NB4 (cell line): ENCODE measurements at regions not wholly inside any gene's neighbourhood (a gene's known extent, or its start where the extent isn't known, plus 50 kb on each side); places are given as distances from the start of the nearest gene placed in this dataset.

ENCODE experiments used
- CTCF ChIP-seq: IDR thresholded peaks from one replicate; pipeline ENCODE4 v1.5.1; 2012; ENCODE audit warnings: low read depth, low read length
- MAX ChIP-seq: IDR thresholded peaks from 2 replicates; pipeline ENCODE4 v1.6.1; 2011; ENCODE audit warnings: low read depth, low read length
- MYC ChIP-seq: IDR thresholded peaks from 2 replicates; pipeline ENCODE4 v1.6.1; 2011; ENCODE audit warnings: low read depth, low read length
- POLR2A ChIP-seq: IDR thresholded peaks from 2 replicates; pipeline ENCODE4 v1.6.1; 2011; ENCODE audit warnings: mild to moderate bottlenecking; ENCODE audit not compliant: insufficient read length; ENCODE audit errors: extremely low read depth

- no peak for TF ChIP-seq POLR2A
- TF ChIP-seq CTCF, result no peak
- no peak for TF ChIP-seq MYC
- TF ChIP-seq MAX, result no peak
These were observed 72.8 kb upstream of the ATP8A1 start for GRCh38 chr4:42729505-42730237.
